ENCODE measurements at regions not wholly inside any gene's neighbourhood (a gene's known extent, or its start where the extent isn't known, plus 50 kb on each side); places are given as distances from the start of the nearest gene placed in this dataset.

- TF ChIP-seq FOXP2 (optimal IDR thresholded peaks at IDR 0.05; ENCODE audit: borderline replicate concordance, extremely low read depth, extremely low read length, insufficient read depth): no peak
- TF ChIP-seq SIN3A (IDR thresholded peaks at IDR 0.05; ENCODE audit: borderline replicate concordance, insufficient read depth, low read length): no peak
Measured at GRCh38 chr6:164095056-164095455, 680.5 kb downstream of the QKI start.

GRCh38 chr6:164087870-164088269 is 673.4 kb downstream of the QKI start:
- no peak for TF ChIP-seq FOXP2 (optimal IDR thresholded peaks at IDR 0.05; ENCODE audit: borderline replicate concordance, extremely low read depth, extremely low read length, insufficient read depth)

- no peak for TF ChIP-seq FOXP2 (optimal IDR thresholded peaks at IDR 0.05; ENCODE audit: borderline replicate concordance, extremely low read depth, extremely low read length, insufficient read depth)
Measured at GRCh38 chr6:164087211-164087610, 672.7 kb downstream of the QKI start.

- TF ChIP-seq FOXP2 (optimal IDR thresholded peaks at IDR 0.05; ENCODE audit: borderline replicate concordance, extremely low read depth, extremely low read length, insufficient read depth) (no peak), TAF1 (IDR thresholded peaks at IDR 0.05; ENCODE audit: borderline replicate concordance, insufficient read depth, low read length) (no peak), REST (IDR thresholded peaks at IDR 0.05; ENCODE audit: insufficient read depth in 1 of 2, low read depth in 2 of 2, low read length in 2 of 2) (no peak), SIN3A (IDR thresholded peaks at IDR 0.05; ENCODE audit: borderline replicate concordance, insufficient read depth, low read length) (no peak), POLR2AphosphoS5 (IDR thresholded peaks at IDR 0.05; ENCODE audit: low read depth, low read length) (no peak)
Measured at GRCh38 chr6:164086076-164086887, 671.8 kb downstream of the QKI start.

- no peak for TF ChIP-seq SIN3A (IDR thresholded peaks at IDR 0.05; ENCODE audit: borderline replicate concordance, insufficient read depth, low read length)
- TF ChIP-seq FOXP2 (optimal IDR thresholded peaks at IDR 0.05; ENCODE audit: borderline replicate concordance, extremely low read depth, extremely low read length, insufficient read depth): no peak
- no peak for TF ChIP-seq POLR2AphosphoS5 (IDR thresholded peaks at IDR 0.05; ENCODE audit: low read depth, low read length)
- TF ChIP-seq REST (IDR thresholded peaks at IDR 0.05; ENCODE audit: insufficient read depth in 1 of 2, low read depth in 2 of 2, low read length in 2 of 2): no peak
- no peak for TF ChIP-seq TAF1 (IDR thresholded peaks at IDR 0.05; ENCODE audit: borderline replicate concordance, insufficient read depth, low read length)
Measured at GRCh38 chr6:164085091-164086075, 670.9 kb downstream of the QKI start.

GRCh38 chr6:164079275-164079600 is 664.7 kb downstream of the QKI start:
- TF ChIP-seq SIN3A (IDR thresholded peaks at IDR 0.05; ENCODE audit: borderline replicate concordance, insufficient read depth, low read length) (no peak), POLR2AphosphoS5 (IDR thresholded peaks at IDR 0.05; ENCODE audit: low read depth, low read length) (no peak), TAF1 (IDR thresholded peaks at IDR 0.05; ENCODE audit: borderline replicate concordance, insufficient read depth, low read length) (no peak), REST (IDR thresholded peaks at IDR 0.05; ENCODE audit: insufficient read depth in 1 of 2, low read depth in 2 of 2, low read length in 2 of 2) (no peak), FOXP2 (optimal IDR thresholded peaks at IDR 0.05; ENCODE audit: borderline replicate concordance, extremely low read depth, extremely low read length, insufficient read depth) (no peak)
